Gastroesophageal sphincter (tissue), 3 donors: ENCODE measurements at regions not wholly inside any gene's neighbourhood (a gene's known extent, or its start where the extent isn't known, plus 50 kb on each side); places are given as distances from the start of the nearest gene placed in this dataset.

Experiments
- EP300 ChIP-seq: sonication (generic); formaldehyde crosslinking; IDR thresholded peaks from one replicate; pipeline ENCODE4 v1.6.1; 2017; ENCODE audit warnings: antibody characterized with exemption, mild to moderate bottlenecking
- POLR2A ChIP-seq, 2 donors: fragments of 450-650 bp; IDR thresholded peaks; one replicate each; pipeline ENCODE4 v1.6.1; 2017; ENCODE audit warnings: antibody characterized with exemption in 2 of 2, mild to moderate bottlenecking in 2 of 2, moderate library complexity in 1 of 2
- TF ChIP-seq, protein P1 (sequence below), 4 experiments: fragments of 200-600 bp in 2 of 4; fragments of 450-650 bp in 2 of 4; sonication (generic) in 1 of 4; IDR thresholded peaks; one replicate each; pipeline ENCODE4 v1.5.1; 2017 to 2019; ENCODE audit warnings: antibody characterized with exemption in 4 of 4, mild to moderate bottlenecking in 2 of 4, moderate library complexity in 2 of 4

DNA sequence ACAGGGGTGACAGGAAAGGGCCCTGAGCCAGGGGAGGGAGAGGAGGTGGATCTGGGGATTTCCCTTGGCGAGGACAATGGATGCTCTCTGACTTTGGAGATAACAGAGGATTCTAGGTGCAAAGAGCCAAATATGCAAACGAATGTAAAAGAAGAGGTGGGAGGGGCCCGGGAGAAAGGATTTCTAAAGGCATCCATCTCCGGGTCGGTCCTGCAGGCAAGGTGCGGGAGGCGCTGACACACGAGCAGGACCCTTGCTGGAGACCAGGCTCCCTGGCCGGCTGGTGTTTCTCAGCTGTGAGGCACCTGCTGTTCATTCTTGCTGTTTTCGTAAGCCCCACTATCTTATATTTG lies 115.2 kb upstream of the TLE3 start:
- TF ChIP-seq, protein P1, sequence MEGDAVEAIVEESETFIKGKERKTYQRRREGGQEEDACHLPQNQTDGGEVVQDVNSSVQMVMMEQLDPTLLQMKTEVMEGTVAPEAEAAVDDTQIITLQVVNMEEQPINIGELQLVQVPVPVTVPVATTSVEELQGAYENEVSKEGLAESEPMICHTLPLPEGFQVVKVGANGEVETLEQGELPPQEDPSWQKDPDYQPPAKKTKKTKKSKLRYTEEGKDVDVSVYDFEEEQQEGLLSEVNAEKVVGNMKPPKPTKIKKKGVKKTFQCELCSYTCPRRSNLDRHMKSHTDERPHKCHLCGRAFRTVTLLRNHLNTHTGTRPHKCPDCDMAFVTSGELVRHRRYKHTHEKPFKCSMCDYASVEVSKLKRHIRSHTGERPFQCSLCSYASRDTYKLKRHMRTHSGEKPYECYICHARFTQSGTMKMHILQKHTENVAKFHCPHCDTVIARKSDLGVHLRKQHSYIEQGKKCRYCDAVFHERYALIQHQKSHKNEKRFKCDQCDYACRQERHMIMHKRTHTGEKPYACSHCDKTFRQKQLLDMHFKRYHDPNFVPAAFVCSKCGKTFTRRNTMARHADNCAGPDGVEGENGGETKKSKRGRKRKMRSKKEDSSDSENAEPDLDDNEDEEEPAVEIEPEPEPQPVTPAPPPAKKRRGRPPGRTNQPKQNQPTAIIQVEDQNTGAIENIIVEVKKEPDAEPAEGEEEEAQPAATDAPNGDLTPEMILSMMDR (IDR thresholded peaks at IDR 0.05), result no peak
- TF ChIP-seq POLR2A (IDR thresholded peaks at IDR 0.05), result no peak
- no peak for TF ChIP-seq EP300
